ENCODE measurements at regions not wholly inside any gene's neighbourhood (a gene's known extent, or its start where the extent isn't known, plus 50 kb on each side); places are given as distances from the start of the nearest gene placed in this dataset.

DNA sequence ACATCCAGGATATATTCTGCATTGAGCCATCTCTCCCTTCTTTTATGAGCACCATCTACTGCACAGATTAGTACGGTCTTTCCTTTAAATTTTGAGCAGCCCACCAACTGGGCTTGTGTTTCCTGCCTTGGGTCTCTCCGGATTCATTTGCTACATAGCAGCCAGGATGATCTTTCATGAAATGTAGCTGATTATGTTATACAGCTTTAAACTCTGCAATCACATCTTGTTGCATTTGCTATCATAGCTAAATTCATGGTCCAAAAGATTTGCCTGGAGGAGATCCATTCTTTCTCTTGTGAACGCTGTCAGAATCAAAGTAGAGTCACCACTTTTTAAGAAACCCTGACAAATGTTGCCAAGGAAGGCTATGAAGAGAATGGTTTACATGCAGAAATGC lies 215.1 kb upstream of the LRRTM4 start:
- Histone ChIP-seq H3K14ac (replicated peaks; ENCODE audit: low read depth, low read length) (no peak overlapping the region), H3K4me3 (ENCODE audit: insufficient read depth, low read depth, low read length) (no peak overlapping the region), H2AK5ac (ENCODE audit: low read depth, low read length) (no peak overlapping the region), H3K36me3 (ENCODE audit: control insufficient read depth, insufficient read depth, low read length) (no peaks in the 10 kb centered on the region), H2BK5ac (ENCODE audit: low read depth, low read length, poor library complexity, severe bottlenecking) (no peak overlapping the region), H2BK20ac (ENCODE audit: low read depth, low read length) (no peak overlapping the region), H3K23ac (ENCODE audit: low read depth, low read length) (no peak overlapping the region), H4K8ac (ENCODE audit: low read depth in 2 of 2, low read length in 2 of 2) (no peak overlapping the region), H3K4ac (ENCODE audit: low read depth, low read length) (no peak overlapping the region), H4K5ac (ENCODE audit: low read depth, low read length) (no peak overlapping the region), H3K9me1 (ENCODE audit: insufficient read depth, low read length) (no peaks in the 10 kb centered on the region), H2BK120ac (ENCODE audit: low read depth, low read length) (no peak overlapping the region), H3K9me3 (ENCODE audit: control insufficient read depth, insufficient read depth, low read length) (no peaks in the 10 kb centered on the region; the same call in none of the 2 replicates), H2AK9ac (replicated peaks; ENCODE audit: low read depth, low read length, poor library complexity) (no peak overlapping the region), H3K56ac (ENCODE audit: extremely low read depth, insufficient read depth, low read length) (no peak overlapping the region), H2BK15ac (ENCODE audit: low read depth, low read length) (no peak overlapping the region), H4K91ac (ENCODE audit: insufficient read depth, low read depth, low read length) (no peak overlapping the region), H3K79me1 (ENCODE audit: low read depth in 1 of 2, low read length in 2 of 2) (no peaks in the 10 kb centered on the region), H3K27ac (ENCODE audit: insufficient read depth, low read length) (no peak overlapping the region), H3K4me2 (ENCODE audit: low read depth, low read length) (no peak overlapping the region), H4K20me1 (ENCODE audit: insufficient read depth, low read length) (no peaks in the 10 kb centered on the region), H3K9ac (ENCODE audit: low read depth, low read length) (no peak overlapping the region), H3K18ac (ENCODE audit: low read depth, low read length) (no peak overlapping the region), H2AFZ (replicated peaks; ENCODE audit: low read length, poor library complexity) (no peak overlapping the region), H3K4me1 (ENCODE audit: control insufficient read depth, insufficient read depth, low read length) (no peaks in the 10 kb centered on the region), H3K27me3 (ENCODE audit: control insufficient read depth, insufficient read depth, low read length) (no peaks in the 10 kb centered on the region)
- no peak for DNase-seq
- TF ChIP-seq RFX5 (IDR thresholded peaks at IDR 0.05; ENCODE audit: low read depth, low read length) (no peak), MAZ (IDR thresholded peaks at IDR 0.05; ENCODE audit: borderline replicate concordance, low read depth, low read length) (no peak), MAFK (IDR thresholded peaks at IDR 0.05; ENCODE audit: low read depth, low read length) (no peak), CHD1 (IDR thresholded peaks at IDR 0.05; ENCODE audit: low read depth, low read length) (no peak), SMC3 (IDR thresholded peaks at IDR 0.05; ENCODE audit: low read depth, low read length) (no peak), BHLHE40 (IDR thresholded peaks at IDR 0.05; ENCODE audit: low read depth, low read length) (no peak), RCOR1 (IDR thresholded peaks at IDR 0.05; ENCODE audit: insufficient replicate concordance, low read length) (no peak), CTCF (conservative IDR thresholded peaks at IDR 0.05; ENCODE audit: low read depth, low read length) (no peak), CEBPB (IDR thresholded peaks at IDR 0.05; ENCODE audit: low read depth, low read length) (no peak), MXI1 (IDR thresholded peaks at IDR 0.05; ENCODE audit: borderline replicate concordance, low read depth, low read length) (no peak), NFE2L2 (IDR thresholded peaks at IDR 0.05; ENCODE audit: low read depth, low read length) (no peak), POLR2A (IDR thresholded peaks at IDR 0.05; ENCODE audit: low read depth, low read length) (no peak)
- TF ChIP-seq, protein P1, sequence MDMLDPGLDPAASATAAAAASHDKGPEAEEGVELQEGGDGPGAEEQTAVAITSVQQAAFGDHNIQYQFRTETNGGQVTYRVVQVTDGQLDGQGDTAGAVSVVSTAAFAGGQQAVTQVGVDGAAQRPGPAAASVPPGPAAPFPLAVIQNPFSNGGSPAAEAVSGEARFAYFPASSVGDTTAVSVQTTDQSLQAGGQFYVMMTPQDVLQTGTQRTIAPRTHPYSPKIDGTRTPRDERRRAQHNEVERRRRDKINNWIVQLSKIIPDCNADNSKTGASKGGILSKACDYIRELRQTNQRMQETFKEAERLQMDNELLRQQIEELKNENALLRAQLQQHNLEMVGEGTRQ (IDR thresholded peaks at IDR 0.05; ENCODE audit: low read depth, low read length), result no peak
- in situ Hi-C loops (cut with MboI; ENCODE audit: low sequenced_read_pairs) (no loop called here), intact Hi-C loops (cut with micrococcal nuclease) (no loop called here), dilution Hi-C loops (cut with HindIII; ENCODE audit: low sequenced_read_pairs, unreplicated experiment) (no loop called here)
- ChIA-PET CTCF (no interaction called here), POLR2A (ENCODE audit: unreplicated experiment) (no interaction called here)
- no peak for ATAC-seq (ENCODE audit: low read depth)
- BruUV-seq (replicated peaks), result no TSS peak
- WGBS, 2 experiments (ENCODE audit: extremely low coverage in 2 of 2, insufficient read length in 1 of 2), result no CpG with 5 or more reads among the region's 3 CpGs

All from IMR-90 (cell line).